Kidney (tissue), 13 donors: ENCODE measurements at regions not wholly inside any gene's neighbourhood (a gene's known extent, or its start where the extent isn't known, plus 50 kb on each side); places are given as distances from the start of the nearest gene placed in this dataset.

Source experiments
- DNase-seq, 5 donors: peaks; one replicate each; pipeline ENCODE4 v3.0.0-alpha.2; 2013 to 2020
- FAIRE-seq: peaks from 2 replicates; lab custom pipeline; 2012; peaks lifted over from hg19 to GRCh38; lab: Jason Lieb, UNC
- H3K27ac ChIP-seq, 2 donors: one replicate each; pipeline ENCODE4 v1.7.0; 2013; ENCODE audit warnings: low read depth in 2 of 2, low read length in 2 of 2, inconsistent platforms in 1 of 2
- H3K27me3 ChIP-seq: one replicate; pipeline ENCODE4 v1.7.1; 2013; ENCODE audit warnings: low read length, inconsistent platforms; ENCODE audit not compliant: control insufficient read depth, insufficient read depth
- H3K36me3 ChIP-seq, 3 donors: one replicate each; pipeline versions ENCODE4 v1.7.0 to v1.7.1; 2013; ENCODE audit warnings: low read length in 3 of 3, control low read depth in 1 of 3, inconsistent platforms in 1 of 3; ENCODE audit not compliant: insufficient read depth in 3 of 3, control insufficient read depth in 2 of 3
- H3K4me1 ChIP-seq, 3 donors: one replicate each; pipeline versions ENCODE4 v1.7.0 to v1.7.1; 2013; ENCODE audit warnings: low read length in 3 of 3, inconsistent platforms in 1 of 3, low read depth in 1 of 3; ENCODE audit not compliant: control insufficient read depth in 2 of 3, insufficient read depth in 2 of 3
- H3K4me3 ChIP-seq, 3 donors: one replicate each; pipeline versions ENCODE4 v1.7.0 to v1.8.1; 2013; ENCODE audit warnings: low read length in 3 of 3, control low read depth in 1 of 3, inconsistent platforms in 1 of 3
- H3K9ac ChIP-seq, 3 donors: one replicate each; pipeline versions ENCODE4 v1.7.0 to v1.7.1; 2013; ENCODE audit warnings: low read length in 3 of 3, control low read depth in 1 of 3, inconsistent platforms in 1 of 3
- H3K9me3 ChIP-seq, 3 donors: one replicate each; pipeline versions ENCODE4 v1.7.0 to v1.7.1; 2013; ENCODE audit warnings: low read length in 3 of 3, control low read depth in 1 of 3, inconsistent platforms in 1 of 3; ENCODE audit not compliant: control insufficient read depth in 2 of 3, insufficient read depth in 1 of 3
- intact Hi-C: fragments of 100-400 bp; cut with DNase I; formaldehyde crosslinking; loops from one replicate; pipeline ENCODE4 v1.11.1; 2022
- TF ChIP-seq, protein P1 (sequence below): IDR thresholded peaks from 3 replicates; pipeline ENCODE4 v1.5.1; 2012; ENCODE audit warnings: mild to moderate bottlenecking, moderate library complexity, borderline replicate concordance; ENCODE audit not compliant: insufficient read depth; ENCODE audit errors: extremely low read depth
- donor health status: control.
- donor health status: control.
- donor health status: control.
- donor health status: control.
- donor health status: control.
- donor health status: DM: yes; HTN: yes; CAD: no.
- donor health status: Normal renal cell carcinoma (clear cell type).

DNA sequence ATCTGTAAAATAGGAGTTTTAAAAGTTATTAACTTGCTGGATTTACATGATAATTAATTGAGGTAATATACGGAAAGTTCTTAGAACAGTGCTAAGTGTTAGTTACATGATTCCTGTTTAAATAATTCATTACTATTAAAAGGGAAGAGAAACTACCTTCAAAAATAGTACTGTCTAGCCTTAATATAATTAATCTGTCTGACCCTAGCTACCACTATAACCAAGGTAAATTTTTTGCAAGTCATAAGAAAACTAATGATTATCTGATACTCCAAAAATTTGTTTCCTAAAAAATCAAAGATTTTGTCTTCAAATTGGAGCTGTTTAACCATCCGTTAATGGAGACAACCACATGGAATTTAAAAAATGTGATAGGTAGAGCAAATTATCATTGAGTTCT, 294.3 kb upstream of the FBXO33 start:
- no peaks in the 10 kb centered on the region for H3K4me1 ChIP-seq
- no peaks in the 10 kb centered on the region for H3K36me3 ChIP-seq
- FAIRE-seq (no peak), DNase-seq (no peak)
- H3K4me3 ChIP-seq: no peak overlapping the region
- H3K9ac ChIP-seq: no peak overlapping the region
- no peaks in the 10 kb centered on the region for H3K9me3 ChIP-seq
- no peak overlapping the region for H3K27ac ChIP-seq
- no peaks in the 10 kb centered on the region for H3K27me3 ChIP-seq
- intact Hi-C loops: no loop called here
- TF ChIP-seq, protein P1, sequence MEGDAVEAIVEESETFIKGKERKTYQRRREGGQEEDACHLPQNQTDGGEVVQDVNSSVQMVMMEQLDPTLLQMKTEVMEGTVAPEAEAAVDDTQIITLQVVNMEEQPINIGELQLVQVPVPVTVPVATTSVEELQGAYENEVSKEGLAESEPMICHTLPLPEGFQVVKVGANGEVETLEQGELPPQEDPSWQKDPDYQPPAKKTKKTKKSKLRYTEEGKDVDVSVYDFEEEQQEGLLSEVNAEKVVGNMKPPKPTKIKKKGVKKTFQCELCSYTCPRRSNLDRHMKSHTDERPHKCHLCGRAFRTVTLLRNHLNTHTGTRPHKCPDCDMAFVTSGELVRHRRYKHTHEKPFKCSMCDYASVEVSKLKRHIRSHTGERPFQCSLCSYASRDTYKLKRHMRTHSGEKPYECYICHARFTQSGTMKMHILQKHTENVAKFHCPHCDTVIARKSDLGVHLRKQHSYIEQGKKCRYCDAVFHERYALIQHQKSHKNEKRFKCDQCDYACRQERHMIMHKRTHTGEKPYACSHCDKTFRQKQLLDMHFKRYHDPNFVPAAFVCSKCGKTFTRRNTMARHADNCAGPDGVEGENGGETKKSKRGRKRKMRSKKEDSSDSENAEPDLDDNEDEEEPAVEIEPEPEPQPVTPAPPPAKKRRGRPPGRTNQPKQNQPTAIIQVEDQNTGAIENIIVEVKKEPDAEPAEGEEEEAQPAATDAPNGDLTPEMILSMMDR: no peak

DNA sequence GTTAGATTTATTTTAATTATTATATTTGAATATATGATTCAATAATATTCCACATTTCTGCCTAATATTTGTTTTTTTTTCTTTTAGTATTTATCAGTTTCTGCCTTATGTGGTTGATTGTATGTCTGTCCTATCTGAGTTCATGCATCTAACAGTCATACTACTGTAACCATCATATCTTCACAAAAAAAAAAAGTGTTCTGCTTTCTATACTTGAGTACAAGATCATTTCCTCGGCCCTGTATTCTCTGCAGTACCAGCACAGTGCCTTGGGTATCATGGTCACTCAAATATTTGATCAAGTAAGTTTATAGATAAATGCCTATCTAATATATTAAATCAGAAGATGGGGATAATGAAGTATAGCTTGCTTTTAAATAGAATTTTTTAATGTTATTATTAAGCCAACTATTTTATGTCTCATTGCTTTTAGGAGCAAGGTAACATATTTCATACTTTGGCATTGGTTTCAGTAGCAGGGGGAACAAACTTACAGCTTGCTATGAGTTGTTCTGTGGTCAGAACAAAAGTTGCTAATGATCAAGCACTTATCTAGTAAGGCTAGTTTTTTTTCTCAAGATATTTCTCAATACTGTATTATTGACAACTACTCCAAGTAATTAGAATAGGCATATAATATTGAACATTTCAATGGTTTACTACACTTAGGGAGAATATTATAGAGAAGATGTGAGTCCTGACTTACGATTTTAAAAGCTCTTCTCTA, 290.5 kb upstream of the FBXO33 start:
- Histone ChIP-seq H3K4me3 (no peak overlapping the region), H3K27me3 (no peaks in the 10 kb centered on the region), H3K4me1 (no peaks in the 10 kb centered on the region), H3K9ac (no peak overlapping the region), H3K27ac (no peak overlapping the region), H3K36me3 (no peaks in the 10 kb centered on the region), H3K9me3 (no peaks in the 10 kb centered on the region)
- intact Hi-C loops: no loop called here
- TF ChIP-seq, protein P1: no peak
- DNase-seq (no peak), FAIRE-seq (no peak)

DNA sequence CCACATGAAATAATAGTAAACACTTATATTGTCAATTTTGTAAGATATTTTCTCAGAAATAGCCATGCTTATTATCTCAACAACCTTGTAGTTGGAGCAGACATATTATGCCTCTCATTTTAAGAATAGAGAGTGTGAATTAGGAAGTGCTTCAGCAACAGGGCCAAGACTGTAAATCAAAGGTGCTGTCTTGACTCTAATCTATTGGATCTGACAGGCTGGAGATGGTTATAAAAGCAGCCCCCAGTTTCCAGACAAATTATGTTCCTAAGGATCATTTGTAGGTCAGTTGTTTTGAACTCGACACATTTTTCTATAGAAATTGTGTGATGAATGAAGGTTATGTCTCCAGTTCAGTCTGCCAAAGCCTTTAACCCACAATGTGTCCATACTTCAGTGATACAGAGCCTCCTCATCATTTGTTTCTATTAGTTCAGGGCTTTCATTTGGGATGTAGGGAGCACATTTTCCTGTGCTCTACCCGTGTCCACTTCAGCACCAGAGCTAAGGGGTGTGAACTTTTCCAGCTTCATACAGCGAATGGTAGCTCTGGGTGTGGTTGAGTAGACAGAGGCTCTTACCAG, 284.8 kb upstream of the FBXO33 start:
- TF ChIP-seq, protein P1: no peak
- no peaks in the 10 kb centered on the region for H3K36me3 ChIP-seq
- no peak overlapping the region for H3K9ac ChIP-seq
- H3K4me3 ChIP-seq: no peak overlapping the region
- H3K27me3 ChIP-seq: no peaks in the 10 kb centered on the region
- FAIRE-seq: no peak
- intact Hi-C loops: no loop called here
- no peaks in the 10 kb centered on the region for H3K9me3 ChIP-seq
- no peak overlapping the region for H3K27ac ChIP-seq
- H3K4me1 ChIP-seq: peaks cover 0 to 5% (median 0%) of the 10 kb centered on the region in 3 donors
- no peak for DNase-seq
